Thyroid gland (tissue), 4 donors: ENCODE measurements at regions not wholly inside any gene's neighbourhood (a gene's known extent, or its start where the extent isn't known, plus 50 kb on each side); places are given as distances from the start of the nearest gene placed in this dataset.

ENCODE experiments used
- POLR2A ChIP-seq, 2 donors: fragments of 450-650 bp; IDR thresholded peaks; one replicate each; pipeline ENCODE4 v1.6.1; 2017; ENCODE audit warnings: antibody characterized with exemption in 2 of 2, mild to moderate bottlenecking in 2 of 2, moderate library complexity in 1 of 2
- TF ChIP-seq, protein P1 (sequence below), 6 experiments: fragments of 200-600 bp in 3 of 6; fragments of 450-650 bp in 3 of 6; sonication (generic) in 3 of 6; IDR thresholded peaks; one replicate each; pipeline ENCODE4 v1.5.1; 2016 to 2019; ENCODE audit warnings: antibody characterized with exemption in 6 of 6, mild to moderate bottlenecking in 2 of 6, inconsistent platforms in 1 of 6, moderate library complexity in 1 of 6

DNA sequence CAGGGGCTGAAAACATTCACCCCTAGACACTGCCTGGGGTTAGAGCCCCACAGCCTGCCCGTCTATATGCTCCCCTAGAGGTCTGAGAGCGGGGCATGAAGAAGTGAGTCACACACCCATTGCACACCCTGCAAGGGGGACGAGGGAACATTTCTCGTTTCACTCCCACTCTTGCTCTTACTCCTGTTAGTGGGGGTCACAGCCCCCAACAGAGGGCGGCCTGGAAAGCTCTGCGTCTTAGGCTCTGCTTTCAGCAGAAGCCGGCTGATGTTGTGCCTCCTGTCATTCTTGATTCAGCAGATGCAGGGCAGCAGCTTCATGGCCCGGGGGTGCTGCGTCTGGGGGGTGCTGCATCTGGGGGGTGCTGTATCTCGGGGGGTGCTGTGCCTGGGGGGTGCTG, 141.3 kb downstream of the ASB1 start:
- no peak for TF ChIP-seq POLR2A (IDR thresholded peaks at IDR 0.05)
- TF ChIP-seq, protein P1, sequence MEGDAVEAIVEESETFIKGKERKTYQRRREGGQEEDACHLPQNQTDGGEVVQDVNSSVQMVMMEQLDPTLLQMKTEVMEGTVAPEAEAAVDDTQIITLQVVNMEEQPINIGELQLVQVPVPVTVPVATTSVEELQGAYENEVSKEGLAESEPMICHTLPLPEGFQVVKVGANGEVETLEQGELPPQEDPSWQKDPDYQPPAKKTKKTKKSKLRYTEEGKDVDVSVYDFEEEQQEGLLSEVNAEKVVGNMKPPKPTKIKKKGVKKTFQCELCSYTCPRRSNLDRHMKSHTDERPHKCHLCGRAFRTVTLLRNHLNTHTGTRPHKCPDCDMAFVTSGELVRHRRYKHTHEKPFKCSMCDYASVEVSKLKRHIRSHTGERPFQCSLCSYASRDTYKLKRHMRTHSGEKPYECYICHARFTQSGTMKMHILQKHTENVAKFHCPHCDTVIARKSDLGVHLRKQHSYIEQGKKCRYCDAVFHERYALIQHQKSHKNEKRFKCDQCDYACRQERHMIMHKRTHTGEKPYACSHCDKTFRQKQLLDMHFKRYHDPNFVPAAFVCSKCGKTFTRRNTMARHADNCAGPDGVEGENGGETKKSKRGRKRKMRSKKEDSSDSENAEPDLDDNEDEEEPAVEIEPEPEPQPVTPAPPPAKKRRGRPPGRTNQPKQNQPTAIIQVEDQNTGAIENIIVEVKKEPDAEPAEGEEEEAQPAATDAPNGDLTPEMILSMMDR (IDR thresholded peaks at IDR 0.05): no peak
